SK-N-SH (cell line): ENCODE measurements at regions not wholly inside any gene's neighbourhood (a gene's known extent, or its start where the extent isn't known, plus 50 kb on each side); places are given as distances from the start of the nearest gene placed in this dataset.

Experiments
- CTCF ChIA-PET: fragments of 300-600, 350-600 bp; formaldehyde crosslinking; extraction: SDS; loops from one replicate; lab custom pipeline; 2021; lab: Yijun Ruan, JAX
- POLR2A ChIA-PET: fragments of 350-600 bp; sonication (Branson Sonifier 250); formaldehyde crosslinking; extraction: SDS; loops from one replicate; lab custom pipeline; 2020; ENCODE audit warnings: antibody characterized with exemption, inconsistent platforms; lab: Yijun Ruan, JAX
- DNase-seq: peaks from one replicate; pipeline ENCODE4 v3.0.0; 2012
- H2AFZ ChIP-seq: fragments of 200-600 bp; sonication (generic); 2 replicates; pipeline ENCODE4 v1.8.1; 2016; ENCODE audit warnings: antibody characterized with exemption, mild to moderate bottlenecking, low read depth
- H3F3A ChIP-seq: fragments of 200-600 bp; sonication (generic); replicated peaks from 2 replicates; pipeline ENCODE3; 2016; ENCODE audit warnings: antibody characterized with exemption, mild to moderate bottlenecking; ENCODE audit not compliant: insufficient read depth
- H3K27ac ChIP-seq, 2 experiments: fragments of 200-500 bp in 1 of 2; fragments of 200-600 bp in 1 of 2; sonication (Bioruptor generic) in 1 of 2; sonication (generic), shearing (Covaris generic) in 1 of 2; 2 replicates each; pipeline versions ENCODE4 v1.5.1 to v1.6.1; 2014 to 2016; ENCODE audit warnings: low read depth in 2 of 2, inconsistent platforms in 1 of 2, low read length in 1 of 2, mild to moderate bottlenecking in 1 of 2, mixed read lengths in 1 of 2
- H3K27me3 ChIP-seq: fragments of 200-600 bp; sonication (generic), shearing (Covaris generic); 2 replicates; pipeline ENCODE4 v1.6.1; 2016; ENCODE audit warnings: mixed run types; ENCODE audit not compliant: insufficient read depth
- H3K36me3 ChIP-seq, 2 experiments: fragments of 200-500 bp in 1 of 2; fragments of 200-600 bp in 1 of 2; sonication (Bioruptor generic) in 1 of 2; sonication (generic) in 1 of 2; replicated peaks in 1 of 2; 2 replicates each; pipeline versions ENCODE3 to v1.5.1; 2014 to 2016; ENCODE audit warnings: low read length in 1 of 2, mild to moderate bottlenecking in 1 of 2; ENCODE audit not compliant: insufficient read depth in 2 of 2, control insufficient read depth in 1 of 2
- H3K4me1 ChIP-seq, 2 experiments: fragments of 200-500 bp in 1 of 2; fragments of 200-600 bp in 1 of 2; sonication (Bioruptor generic) in 1 of 2; sonication (generic), shearing (Covaris generic) in 1 of 2; 2 replicates each; pipeline versions ENCODE4 v1.5.1 to v1.6.1; 2014 to 2016; ENCODE audit warnings: low read depth in 1 of 2, low read length in 1 of 2, mixed run types in 1 of 2; ENCODE audit not compliant: insufficient read depth in 2 of 2, control insufficient read depth in 1 of 2
- H3K4me2 ChIP-seq: fragments of 200-600 bp; sonication (generic), shearing (Covaris generic); 2 replicates; pipeline ENCODE4 v1.6.1; 2017; ENCODE audit warnings: mixed run types
- H3K4me3 ChIP-seq, 2 experiments: fragments of 200-500 bp in 1 of 2; fragments of 200-600 bp in 1 of 2; sonication (Bioruptor generic) in 1 of 2; sonication (generic), shearing (Covaris generic) in 1 of 2; 2 replicates each; pipeline versions ENCODE4 v1.5.1 to v1.8.1; 2014 to 2016; ENCODE audit warnings: low read depth in 2 of 2, inconsistent platforms in 1 of 2, low read length in 1 of 2, mild to moderate bottlenecking in 1 of 2, mixed read lengths in 1 of 2, moderate library complexity in 1 of 2
- H3K79me2 ChIP-seq: fragments of 200-600 bp; sonication (generic); 2 replicates; pipeline ENCODE4 v1.8.1; 2017; ENCODE audit warnings: mild to moderate bottlenecking; ENCODE audit not compliant: insufficient read depth
- H3K9ac ChIP-seq: fragments of 200-600 bp; sonication (generic); 2 replicates; pipeline ENCODE4 v1.6.1; 2017; ENCODE audit warnings: mixed run types
- H3K9me2 ChIP-seq: fragments of 200-600 bp; sonication (generic); 2 replicates; pipeline ENCODE4 v1.6.1; 2017; ENCODE audit warnings: mixed run types
- H3K9me3 ChIP-seq: fragments of 200-600 bp; sonication (generic); 2 replicates; pipeline ENCODE4 v1.6.1; 2017; ENCODE audit warnings: mixed run types, mild to moderate bottlenecking, moderate library complexity
- H4K20me1 ChIP-seq: fragments of 200-600 bp; sonication (generic); 2 replicates; pipeline ENCODE4 v1.6.1; 2017; ENCODE audit warnings: mild to moderate bottlenecking, mixed run types; ENCODE audit not compliant: insufficient read depth
- ELF1 ChIP-seq: IDR thresholded peaks from 2 replicates; pipeline ENCODE4 v1.4.0; 2012
- EP300 ChIP-seq, 2 experiments: IDR thresholded peaks; 2 replicates each; pipeline versions ENCODE4 v1.4.0 to v1.6.1; 2012; ENCODE audit warnings: borderline replicate concordance in 1 of 2, low read depth in 1 of 2, low read length in 1 of 2
- EZH2phosphoT487 ChIP-seq: fragments of 200-600 bp; sonication (generic); IDR thresholded peaks from 2 replicates; pipeline ENCODE4 v1.6.1; 2017; ENCODE audit warnings: low read depth, mixed run types, mild to moderate bottlenecking, antibody characterized with exemption, moderate library complexity, borderline replicate concordance
- FOSL2 ChIP-seq: IDR thresholded peaks from 2 replicates; pipeline ENCODE4 v1.4.0; 2012; ENCODE audit warnings: low read depth, mild to moderate bottlenecking, moderate library complexity, borderline replicate concordance
- FOXJ3 ChIP-seq: sonication (generic); formaldehyde crosslinking; IDR thresholded peaks from 2 replicates; pipeline ENCODE4 v1.5.1; 2020; ENCODE audit warnings: mild to moderate bottlenecking, missing genetic modification reagents
- FOXM1 ChIP-seq: IDR thresholded peaks from 2 replicates; pipeline ENCODE4 v1.4.0; 2012; ENCODE audit warnings: low read depth, mild to moderate bottlenecking
- GABPA ChIP-seq: IDR thresholded peaks from 2 replicates; pipeline ENCODE4 v1.4.0; 2012; ENCODE audit warnings: low read depth, mild to moderate bottlenecking
- GATA2 ChIP-seq: sonication (generic); formaldehyde crosslinking; IDR thresholded peaks from 2 replicates; pipeline ENCODE4 v1.5.0; 2020; ENCODE audit warnings: mild to moderate bottlenecking, missing genetic modification reagents
- MEF2A ChIP-seq: IDR thresholded peaks from 2 replicates; pipeline ENCODE4 v1.4.0; 2012; ENCODE audit warnings: low read depth, borderline replicate concordance
- NRF1 ChIP-seq: IDR thresholded peaks from 2 replicates; pipeline ENCODE4 v1.6.1; 2012; ENCODE audit warnings: low read depth, mild to moderate bottlenecking, low read length
- POLR2AphosphoS5 ChIP-seq: IDR thresholded peaks from 2 replicates; pipeline ENCODE4 v1.6.1; 2012; ENCODE audit warnings: low read depth, low read length
- RFX5 ChIP-seq: IDR thresholded peaks from 2 replicates; pipeline ENCODE4 v1.6.1; 2012; ENCODE audit warnings: mild to moderate bottlenecking, improper control_type of control experiment, low read length
- SMC3 ChIP-seq: IDR thresholded peaks from 2 replicates; pipeline ENCODE4 v1.6.1; 2012; ENCODE audit warnings: low read depth, low read length, improper control_type of control experiment
- TAF1 ChIP-seq: IDR thresholded peaks from 2 replicates; pipeline ENCODE4 v1.6.1; 2012; ENCODE audit warnings: low read depth, mild to moderate bottlenecking, low read length, moderate library complexity, borderline replicate concordance
- TEAD4 ChIP-seq: IDR thresholded peaks from 2 replicates; pipeline ENCODE4 v1.4.0; 2012; ENCODE audit warnings: mild to moderate bottlenecking, borderline replicate concordance; ENCODE audit not compliant: insufficient read depth
- YY1 ChIP-seq: IDR thresholded peaks from 2 replicates; pipeline ENCODE4 v1.4.0; 2012; ENCODE audit warnings: low read depth, mild to moderate bottlenecking
- WGBS: methylation state at CpG from one replicate; pipeline ENCODE4 v1.1.6; 2017; ENCODE audit warnings: low lambda C conversion rate; 5-methylcytosine and 5-hydroxymethylcytosine counted together
- TF ChIP-seq, protein P1 (sequence below): fragments of 150-350 bp; IDR thresholded peaks from 2 replicates; pipeline ENCODE4 v1.6.1; 2016; ENCODE audit warnings: mild to moderate bottlenecking, low read depth, low read length
- TF ChIP-seq, protein P2 (sequence below): IDR thresholded peaks from 2 replicates; pipeline ENCODE4 v1.4.0; 2012; ENCODE audit warnings: low read depth, borderline replicate concordance
- TF ChIP-seq, protein P3 (sequence below): IDR thresholded peaks from 2 replicates; pipeline ENCODE4 v1.4.0; 2012; ENCODE audit warnings: low read depth
- TF ChIP-seq, protein P4 (sequence below): fragments of 200-600 bp; sonication (generic); IDR thresholded peaks from 2 replicates; pipeline ENCODE4 v1.6.1; 2017; ENCODE audit warnings: antibody characterized with exemption, mild to moderate bottlenecking, moderate library complexity

DNA sequence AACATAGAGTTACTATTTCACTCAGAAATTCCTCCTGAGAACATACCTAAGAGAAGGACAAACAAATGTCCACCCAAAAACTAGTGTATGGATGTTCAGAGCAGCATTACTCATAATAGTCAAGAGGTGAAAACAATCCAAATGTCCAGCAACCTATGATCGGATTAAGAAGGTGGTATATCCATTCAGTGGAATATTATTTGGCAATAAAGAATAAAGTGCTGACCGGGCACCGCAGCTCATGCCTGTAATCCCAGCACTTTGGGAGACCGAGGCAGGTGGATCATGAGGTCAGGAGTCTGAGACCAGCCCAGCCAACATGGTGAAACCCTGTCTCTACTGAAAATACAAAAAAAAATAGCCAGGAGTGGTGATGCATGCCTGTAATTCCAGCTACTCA lies 182.8 kb upstream of the AGAP1 start:
- Histone ChIP-seq H3K9me2 (no peaks in the 10 kb centered on the region), H3K36me3 (no peaks in the 10 kb centered on the region), H3K9ac (no peak overlapping the region), H3K27me3 (no peaks in the 10 kb centered on the region; the same call in 1 of the 2 replicates), H3K27ac (no peak overlapping the region), H3K79me2 (no peaks in the 10 kb centered on the region), H3F3A (no peaks in the 10 kb centered on the region), H3K4me3 (no peak overlapping the region), H3K9me3 (no peaks in the 10 kb centered on the region), H3K4me2 (no peak overlapping the region), H4K20me1 (no peaks in the 10 kb centered on the region), H2AFZ (no peak overlapping the region), H3K4me1 (peaks cover 0 to 10% of the 10 kb centered on the region in 2 experiments; a peak in 1 of 4 replicates)
- TF ChIP-seq ELF1: no peak
- TF ChIP-seq, protein P1, sequence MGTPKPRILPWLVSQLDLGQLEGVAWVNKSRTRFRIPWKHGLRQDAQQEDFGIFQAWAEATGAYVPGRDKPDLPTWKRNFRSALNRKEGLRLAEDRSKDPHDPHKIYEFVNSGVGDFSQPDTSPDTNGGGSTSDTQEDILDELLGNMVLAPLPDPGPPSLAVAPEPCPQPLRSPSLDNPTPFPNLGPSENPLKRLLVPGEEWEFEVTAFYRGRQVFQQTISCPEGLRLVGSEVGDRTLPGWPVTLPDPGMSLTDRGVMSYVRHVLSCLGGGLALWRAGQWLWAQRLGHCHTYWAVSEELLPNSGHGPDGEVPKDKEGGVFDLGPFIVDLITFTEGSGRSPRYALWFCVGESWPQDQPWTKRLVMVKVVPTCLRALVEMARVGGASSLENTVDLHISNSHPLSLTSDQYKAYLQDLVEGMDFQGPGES: no peak
- TF ChIP-seq RFX5: no peak
- TF ChIP-seq POLR2AphosphoS5: no peak
- TF ChIP-seq SMC3: no peak
- TF ChIP-seq TEAD4: no peak
- no peak for TF ChIP-seq GABPA
- no peak for TF ChIP-seq EZH2phosphoT487
- TF ChIP-seq YY1: no peak
- POLR2A ChIA-PET: no interaction called here
- DNase-seq: no peak
- 48% methylated on average over 4 of the region's 4 CpGs for WGBS
- CTCF ChIA-PET: no interaction called here

DNA sequence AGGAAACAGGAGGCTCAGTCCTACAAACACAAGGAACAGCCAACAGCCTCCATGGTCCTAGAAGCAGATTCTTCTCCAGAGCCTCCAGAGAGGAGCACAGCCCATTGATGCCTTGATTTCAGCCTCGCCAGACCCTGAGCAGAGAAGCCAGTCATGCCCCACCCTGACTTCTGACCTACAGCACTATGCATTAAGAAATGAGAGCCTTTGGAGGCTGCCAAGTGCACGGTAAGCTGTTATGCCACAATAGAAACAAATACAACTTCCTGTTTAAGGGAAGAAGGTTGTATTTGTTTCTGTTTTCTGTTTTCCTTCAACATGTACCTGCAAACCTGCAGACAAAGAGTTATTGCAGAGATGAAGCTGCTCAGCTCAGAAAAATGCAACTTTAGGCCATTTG lies 181.3 kb upstream of the AGAP1 start:
- Histone ChIP-seq H3K4me1 (peaks cover 0 to 10% of the 10 kb centered on the region in 2 experiments; a peak in 1 of 4 replicates), H3K27ac (no peak overlapping the region), H3K79me2 (no peaks in the 10 kb centered on the region), H3K36me3 (no peaks in the 10 kb centered on the region), H4K20me1 (no peaks in the 10 kb centered on the region), H3K9me2 (no peaks in the 10 kb centered on the region), H2AFZ (no peak overlapping the region), H3K9ac (no peak overlapping the region), H3K4me3 (no peak overlapping the region), H3K4me2 (no peak overlapping the region), H3F3A (no peaks in the 10 kb centered on the region), H3K9me3 (no peaks in the 10 kb centered on the region), H3K27me3 (no peaks in the 10 kb centered on the region)
- POLR2A ChIA-PET: no interaction called here
- no peak for DNase-seq
- 67% methylated on average over 1 of the region's 2 CpGs for WGBS
- no peak for TF ChIP-seq EZH2phosphoT487
- no peak for TF ChIP-seq GATA2 (CRISPR knock-in tag)
- no peak for TF ChIP-seq RFX5
- TF ChIP-seq, protein P2, sequence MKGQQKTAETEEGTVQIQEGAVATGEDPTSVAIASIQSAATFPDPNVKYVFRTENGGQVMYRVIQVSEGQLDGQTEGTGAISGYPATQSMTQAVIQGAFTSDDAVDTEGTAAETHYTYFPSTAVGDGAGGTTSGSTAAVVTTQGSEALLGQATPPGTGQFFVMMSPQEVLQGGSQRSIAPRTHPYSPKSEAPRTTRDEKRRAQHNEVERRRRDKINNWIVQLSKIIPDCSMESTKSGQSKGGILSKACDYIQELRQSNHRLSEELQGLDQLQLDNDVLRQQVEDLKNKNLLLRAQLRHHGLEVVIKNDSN: no peak
- no peak for TF ChIP-seq TAF1
- no peak for TF ChIP-seq NRF1
- no peak for TF ChIP-seq FOXJ3 (CRISPR knock-in tag)
- TF ChIP-seq, protein P3, sequence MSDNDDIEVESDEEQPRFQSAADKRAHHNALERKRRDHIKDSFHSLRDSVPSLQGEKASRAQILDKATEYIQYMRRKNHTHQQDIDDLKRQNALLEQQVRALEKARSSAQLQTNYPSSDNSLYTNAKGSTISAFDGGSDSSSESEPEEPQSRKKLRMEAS: no peak
- TF ChIP-seq POLR2AphosphoS5: no peak
- TF ChIP-seq GABPA: no peak
- no peak for TF ChIP-seq ELF1
- TF ChIP-seq FOSL2: no peak
- TF ChIP-seq, protein P4, sequence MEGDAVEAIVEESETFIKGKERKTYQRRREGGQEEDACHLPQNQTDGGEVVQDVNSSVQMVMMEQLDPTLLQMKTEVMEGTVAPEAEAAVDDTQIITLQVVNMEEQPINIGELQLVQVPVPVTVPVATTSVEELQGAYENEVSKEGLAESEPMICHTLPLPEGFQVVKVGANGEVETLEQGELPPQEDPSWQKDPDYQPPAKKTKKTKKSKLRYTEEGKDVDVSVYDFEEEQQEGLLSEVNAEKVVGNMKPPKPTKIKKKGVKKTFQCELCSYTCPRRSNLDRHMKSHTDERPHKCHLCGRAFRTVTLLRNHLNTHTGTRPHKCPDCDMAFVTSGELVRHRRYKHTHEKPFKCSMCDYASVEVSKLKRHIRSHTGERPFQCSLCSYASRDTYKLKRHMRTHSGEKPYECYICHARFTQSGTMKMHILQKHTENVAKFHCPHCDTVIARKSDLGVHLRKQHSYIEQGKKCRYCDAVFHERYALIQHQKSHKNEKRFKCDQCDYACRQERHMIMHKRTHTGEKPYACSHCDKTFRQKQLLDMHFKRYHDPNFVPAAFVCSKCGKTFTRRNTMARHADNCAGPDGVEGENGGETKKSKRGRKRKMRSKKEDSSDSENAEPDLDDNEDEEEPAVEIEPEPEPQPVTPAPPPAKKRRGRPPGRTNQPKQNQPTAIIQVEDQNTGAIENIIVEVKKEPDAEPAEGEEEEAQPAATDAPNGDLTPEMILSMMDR: no peak
- no peak for TF ChIP-seq YY1
- TF ChIP-seq FOXM1: no peak
- no peak for TF ChIP-seq MEF2A
- TF ChIP-seq EP300 (IDR thresholded peaks at IDR 0.05; ENCODE audit: borderline replicate concordance in 1 of 2, low read depth in 1 of 2, low read length in 1 of 2): no peak
- CTCF ChIA-PET: interaction anchor here (0.7 kb wide), 1 partner anchor 196 kb away, joined by 3 read pairs; no protein-coding TSS in a partner anchor
